NB4 (cell line): ENCODE measurements at regions not wholly inside any gene's neighbourhood (a gene's known extent, or its start where the extent isn't known, plus 50 kb on each side); places are given as distances from the start of the nearest gene placed in this dataset.

Experiments
- MYC ChIP-seq: IDR thresholded peaks from 2 replicates; pipeline ENCODE4 v1.6.1; 2011; ENCODE audit warnings: low read depth, low read length
- POLR2A ChIP-seq: IDR thresholded peaks from 2 replicates; pipeline ENCODE4 v1.6.1; 2011; ENCODE audit warnings: mild to moderate bottlenecking; ENCODE audit not compliant: insufficient read length; ENCODE audit errors: extremely low read depth
- TF ChIP-seq, protein P1 (sequence below): IDR thresholded peaks from one replicate; pipeline ENCODE4 v1.5.1; 2012; ENCODE audit warnings: low read depth, low read length
- TF ChIP-seq, protein P2 (sequence below): IDR thresholded peaks from 2 replicates; pipeline ENCODE4 v1.6.1; 2011; ENCODE audit warnings: low read depth, low read length

DNA sequence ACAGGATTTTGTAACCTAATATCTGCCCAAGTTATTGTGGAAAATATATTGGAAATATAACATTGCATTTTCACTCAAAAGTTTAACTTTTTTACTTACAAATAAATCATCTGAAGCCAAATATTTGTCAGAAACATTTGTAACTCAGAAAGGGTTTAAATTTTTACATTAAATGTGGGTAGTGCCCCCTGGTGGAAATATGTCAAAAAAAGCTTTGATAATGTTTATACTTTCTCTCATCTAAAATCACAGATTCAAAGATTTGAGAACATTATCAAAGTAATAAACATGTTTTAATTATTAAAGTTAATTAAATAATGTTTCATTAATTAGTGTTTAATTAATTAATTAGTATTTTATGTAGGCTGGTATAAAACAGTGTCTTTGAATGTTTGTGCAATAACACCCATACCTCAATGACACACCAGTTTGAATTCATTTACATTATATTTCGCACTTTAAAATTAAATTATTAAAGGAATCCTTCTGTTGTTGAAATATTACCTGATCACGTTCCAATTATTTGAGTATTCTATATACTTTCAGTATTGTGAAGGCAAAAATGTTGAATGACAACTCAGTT, 320.1 kb upstream of the FKBP1C start:
- TF ChIP-seq POLR2A (no peak), MYC (no peak)
- TF ChIP-seq, protein P1, sequence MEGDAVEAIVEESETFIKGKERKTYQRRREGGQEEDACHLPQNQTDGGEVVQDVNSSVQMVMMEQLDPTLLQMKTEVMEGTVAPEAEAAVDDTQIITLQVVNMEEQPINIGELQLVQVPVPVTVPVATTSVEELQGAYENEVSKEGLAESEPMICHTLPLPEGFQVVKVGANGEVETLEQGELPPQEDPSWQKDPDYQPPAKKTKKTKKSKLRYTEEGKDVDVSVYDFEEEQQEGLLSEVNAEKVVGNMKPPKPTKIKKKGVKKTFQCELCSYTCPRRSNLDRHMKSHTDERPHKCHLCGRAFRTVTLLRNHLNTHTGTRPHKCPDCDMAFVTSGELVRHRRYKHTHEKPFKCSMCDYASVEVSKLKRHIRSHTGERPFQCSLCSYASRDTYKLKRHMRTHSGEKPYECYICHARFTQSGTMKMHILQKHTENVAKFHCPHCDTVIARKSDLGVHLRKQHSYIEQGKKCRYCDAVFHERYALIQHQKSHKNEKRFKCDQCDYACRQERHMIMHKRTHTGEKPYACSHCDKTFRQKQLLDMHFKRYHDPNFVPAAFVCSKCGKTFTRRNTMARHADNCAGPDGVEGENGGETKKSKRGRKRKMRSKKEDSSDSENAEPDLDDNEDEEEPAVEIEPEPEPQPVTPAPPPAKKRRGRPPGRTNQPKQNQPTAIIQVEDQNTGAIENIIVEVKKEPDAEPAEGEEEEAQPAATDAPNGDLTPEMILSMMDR: no peak
- TF ChIP-seq, protein P2, sequence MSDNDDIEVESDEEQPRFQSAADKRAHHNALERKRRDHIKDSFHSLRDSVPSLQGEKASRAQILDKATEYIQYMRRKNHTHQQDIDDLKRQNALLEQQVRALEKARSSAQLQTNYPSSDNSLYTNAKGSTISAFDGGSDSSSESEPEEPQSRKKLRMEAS: no peak
